ENCODE measurements at regions not wholly inside any gene's neighbourhood (a gene's known extent, or its start where the extent isn't known, plus 50 kb on each side); places are given as distances from the start of the nearest gene placed in this dataset.
"Not testable (repeated sequence)": the region's sequence is repeated elsewhere in the genome, so short reads cannot be mapped to it uniquely, and the experiment has no call there.

DNA sequence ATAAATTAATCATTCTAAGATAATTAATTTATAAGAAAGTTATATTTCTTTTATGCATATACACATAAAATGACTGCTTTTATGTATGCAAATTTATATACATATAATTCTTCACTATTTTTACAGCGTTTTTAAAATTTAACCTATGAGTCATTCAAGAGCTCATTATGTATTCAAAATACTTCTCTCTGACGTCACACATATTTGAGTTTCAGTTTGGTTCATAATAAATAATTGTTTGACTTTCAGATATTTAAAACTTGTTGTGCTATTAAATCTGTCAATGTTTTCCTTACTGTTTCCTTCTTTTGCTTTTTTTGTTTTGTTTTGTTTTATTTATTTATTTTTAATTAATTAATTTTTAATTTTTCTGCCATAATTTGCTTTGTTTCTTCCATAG is 467.5 kb upstream of the ADGRB3 start:
- Histone ChIP-seq H3K4me3 (ENCODE audit: low read length) (no peak overlapping the region), H3K36me3 (ENCODE audit: control insufficient read depth, insufficient read depth, low read length) (no peaks in the 10 kb centered on the region), H3K27ac (ENCODE audit: low read length) (no peak overlapping the region), H3K9me3 (ENCODE audit: control insufficient read depth, insufficient read depth, low read length) (no peaks in the 10 kb centered on the region), H3K27me3 (ENCODE audit: control insufficient read depth, insufficient read depth, low read length) (no peaks in the 10 kb centered on the region), H3K4me1 (ENCODE audit: control insufficient read depth, insufficient read depth, low read length) (no peaks in the 10 kb centered on the region)
- DNase-seq (ENCODE audit: low read depth, low spot score), result no peak
- no CpG with 5 or more reads among the region's 2 CpGs for WGBS (ENCODE audit: insufficient coverage, insufficient read length)

DNA sequence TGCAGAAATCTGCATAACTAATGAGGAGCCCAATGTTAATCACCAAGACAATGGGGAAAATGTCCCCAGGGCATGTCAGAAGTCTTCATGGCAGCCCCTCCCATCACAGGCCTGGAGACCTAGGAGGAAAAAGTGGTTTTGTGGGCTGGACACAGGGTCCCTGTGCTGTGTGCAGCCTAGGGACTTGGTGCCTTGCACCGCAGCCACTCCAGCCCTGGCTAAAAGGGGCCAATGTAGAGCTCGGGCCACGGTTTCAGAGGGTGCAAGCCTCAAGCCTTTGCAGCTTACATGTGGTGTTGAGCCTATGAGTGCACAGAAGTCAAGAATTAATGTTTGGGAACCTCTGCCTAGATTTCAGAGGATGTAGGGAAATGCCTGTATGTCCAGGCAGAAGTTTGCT is 474.3 kb upstream of the ADGRB3 start:
- H3K4me1 ChIP-seq (ENCODE audit: control insufficient read depth, insufficient read depth, low read length); H3K36me3 ChIP-seq (ENCODE audit: control insufficient read depth, insufficient read depth, low read length); H3K4me3 ChIP-seq (ENCODE audit: low read length); H3K9me3 ChIP-seq (ENCODE audit: control insufficient read depth, insufficient read depth, low read length); H3K27ac ChIP-seq (ENCODE audit: low read length); DNase-seq (ENCODE audit: low read depth, low spot score); H3K27me3 ChIP-seq (ENCODE audit: control insufficient read depth, insufficient read depth, low read length): not testable (repeated sequence)
- no CpG with 5 or more reads among the region's 3 CpGs for WGBS (ENCODE audit: insufficient coverage, insufficient read length)

DNA sequence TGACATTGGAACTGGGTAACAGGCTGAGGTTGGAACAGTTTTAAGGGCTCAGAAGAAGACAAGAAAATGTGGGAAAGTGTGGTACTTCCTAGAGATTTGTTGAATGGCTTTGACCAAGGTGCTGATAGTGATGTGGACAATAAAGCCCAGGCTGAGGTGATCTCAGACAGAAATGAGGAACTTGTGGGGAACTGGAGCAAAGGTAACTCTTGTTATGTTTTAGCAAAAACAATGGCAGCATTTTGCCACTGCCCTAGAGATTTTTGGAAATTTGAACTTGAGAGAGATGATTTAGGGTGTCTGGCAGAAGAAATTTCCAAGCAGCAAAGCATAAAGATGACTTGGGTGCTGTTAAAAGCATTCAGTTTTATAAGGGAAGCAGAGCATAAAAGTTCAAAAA is 474.7 kb upstream of the ADGRB3 start:
- no peak overlapping the region for H3K4me3 ChIP-seq (ENCODE audit: low read length)
- no peak overlapping the region for H3K27ac ChIP-seq (ENCODE audit: low read length)
- no peak for DNase-seq (ENCODE audit: low read depth, low spot score)
- no peaks in the 10 kb centered on the region for H3K9me3 ChIP-seq (ENCODE audit: control insufficient read depth, insufficient read depth, low read length)
- no peaks in the 10 kb centered on the region for H3K4me1 ChIP-seq (ENCODE audit: control insufficient read depth, insufficient read depth, low read length)
- no peaks in the 10 kb centered on the region for H3K36me3 ChIP-seq (ENCODE audit: control insufficient read depth, insufficient read depth, low read length)
- no peaks in the 10 kb centered on the region for H3K27me3 ChIP-seq (ENCODE audit: control insufficient read depth, insufficient read depth, low read length)

- H3K4me1 ChIP-seq (ENCODE audit: control insufficient read depth, insufficient read depth, low read length), result no peaks in the 10 kb centered on the region
- no peaks in the 10 kb centered on the region for H3K9me3 ChIP-seq (ENCODE audit: control insufficient read depth, insufficient read depth, low read length)
- no peak for DNase-seq (ENCODE audit: low read depth, low spot score)
- no peaks in the 10 kb centered on the region for H3K27me3 ChIP-seq (ENCODE audit: control insufficient read depth, insufficient read depth, low read length)
- no CpG with 5 or more reads among the region's 2 CpGs for WGBS (ENCODE audit: insufficient coverage, insufficient read length)
- H3K27ac ChIP-seq (ENCODE audit: low read length), result no peak overlapping the region
- no peaks in the 10 kb centered on the region for H3K36me3 ChIP-seq (ENCODE audit: control insufficient read depth, insufficient read depth, low read length)
- no peak overlapping the region for H3K4me3 ChIP-seq (ENCODE audit: low read length)
These were observed 475.6 kb upstream of the ADGRB3 start for GRCh38 chr6:68159433-68159832.

DNA sequence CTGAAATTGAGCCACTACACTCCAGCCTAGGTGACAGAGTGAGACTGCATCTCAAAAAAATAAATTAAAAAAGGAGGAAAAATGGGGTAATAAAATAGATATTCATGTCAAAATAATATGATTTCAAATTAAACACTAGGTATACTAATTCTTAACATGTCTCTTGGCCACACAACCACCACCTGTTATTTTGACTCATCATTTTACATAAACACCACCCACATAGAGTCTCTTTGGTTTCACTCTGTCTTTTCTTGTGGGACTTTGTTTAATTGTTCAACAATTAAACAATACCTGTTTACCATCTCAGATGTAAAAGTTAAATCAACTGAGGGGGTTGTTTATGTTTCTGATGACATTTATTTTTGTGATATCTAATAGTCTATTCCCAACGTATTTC is 476.8 kb upstream of the ADGRB3 start:
- H3K4me3 ChIP-seq (ENCODE audit: low read length), result no peak overlapping the region
- no peak overlapping the region for H3K27ac ChIP-seq (ENCODE audit: low read length)
- H3K36me3 ChIP-seq (ENCODE audit: control insufficient read depth, insufficient read depth, low read length), result no peaks in the 10 kb centered on the region
- WGBS (ENCODE audit: insufficient coverage, insufficient read length), result no CpG with 5 or more reads among the region's 1 CpG
- DNase-seq (ENCODE audit: low read depth, low spot score), result no peak
- H3K9me3 ChIP-seq (ENCODE audit: control insufficient read depth, insufficient read depth, low read length), result no peaks in the 10 kb centered on the region
- H3K27me3 ChIP-seq (ENCODE audit: control insufficient read depth, insufficient read depth, low read length), result no peaks in the 10 kb centered on the region
- no peaks in the 10 kb centered on the region for H3K4me1 ChIP-seq (ENCODE audit: control insufficient read depth, insufficient read depth, low read length)

DNA sequence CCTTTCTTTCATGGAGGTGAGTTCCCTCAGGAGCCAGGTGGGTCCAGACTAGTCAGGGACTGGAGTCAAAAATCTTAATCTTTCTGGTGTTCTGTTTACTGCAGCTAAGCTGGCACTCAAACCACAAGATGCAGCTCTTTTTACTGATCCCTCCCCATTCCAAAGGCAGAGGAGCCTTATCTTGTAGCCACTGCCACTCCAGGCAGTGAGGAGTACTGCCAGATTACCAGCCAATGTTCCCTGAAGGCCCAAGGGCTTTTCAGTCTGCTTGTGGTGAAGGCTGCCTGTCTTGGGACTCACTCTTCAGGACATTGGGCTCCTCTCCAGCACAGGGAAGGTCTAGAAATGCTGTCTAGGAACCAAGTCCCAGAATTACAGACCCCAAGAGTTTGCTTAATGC is 490.4 kb upstream of the ADGRB3 start:
- Histone ChIP-seq H3K9me3 (ENCODE audit: control insufficient read depth, insufficient read depth, low read length) (no peaks in the 10 kb centered on the region), H3K27ac (ENCODE audit: low read length) (no peak overlapping the region), H3K4me1 (ENCODE audit: control insufficient read depth, insufficient read depth, low read length) (no peaks in the 10 kb centered on the region), H3K4me3 (ENCODE audit: low read length) (no peak overlapping the region), H3K36me3 (ENCODE audit: control insufficient read depth, insufficient read depth, low read length) (no peaks in the 10 kb centered on the region), H3K27me3 (ENCODE audit: control insufficient read depth, insufficient read depth, low read length) (no peaks in the 10 kb centered on the region)
- DNase-seq (ENCODE audit: low read depth, low spot score), result no peak

- WGBS (ENCODE audit: insufficient coverage, insufficient read length), result no CpG with 5 or more reads among the region's 1 CpG
- no peak for DNase-seq (ENCODE audit: low read depth, low spot score)
- Histone ChIP-seq H3K4me1 (ENCODE audit: control insufficient read depth, insufficient read depth, low read length) (no peaks in the 10 kb centered on the region), H3K4me3 (ENCODE audit: low read length) (no peak overlapping the region), H3K27ac (ENCODE audit: low read length) (no peak overlapping the region), H3K36me3 (ENCODE audit: control insufficient read depth, insufficient read depth, low read length) (no peaks in the 10 kb centered on the region), H3K9me3 (ENCODE audit: control insufficient read depth, insufficient read depth, low read length) (no peaks in the 10 kb centered on the region), H3K27me3 (ENCODE audit: control insufficient read depth, insufficient read depth, low read length) (no peaks in the 10 kb centered on the region)
These were observed 493.9 kb upstream of the ADGRB3 start for GRCh38 chr6:68141190-68141589.

DNA sequence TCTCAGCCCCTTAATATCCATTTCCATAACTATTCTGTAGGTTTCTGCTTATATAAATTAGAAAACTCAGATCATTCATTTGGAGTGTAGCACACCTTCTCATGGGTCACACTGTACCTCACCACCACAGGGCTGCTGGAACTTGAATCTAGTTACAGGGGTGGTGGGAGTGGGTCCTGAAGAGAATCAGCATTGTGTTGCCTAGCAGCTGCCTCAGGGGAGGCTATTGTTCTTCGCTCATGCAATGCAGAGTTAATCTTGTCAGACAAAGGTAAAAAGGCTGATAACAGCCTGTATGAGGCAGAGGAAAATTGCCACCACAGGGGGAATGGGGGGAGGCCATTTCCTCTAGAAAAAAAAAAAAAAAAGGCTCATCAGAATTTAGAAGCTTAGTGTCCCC is 496.0 kb upstream of the ADGRB3 start:
- Histone ChIP-seq H3K4me3 (ENCODE audit: low read length) (no peak overlapping the region), H3K9me3 (ENCODE audit: control insufficient read depth, insufficient read depth, low read length) (no peaks in the 10 kb centered on the region), H3K4me1 (ENCODE audit: control insufficient read depth, insufficient read depth, low read length) (no peaks in the 10 kb centered on the region), H3K27ac (ENCODE audit: low read length) (no peak overlapping the region), H3K27me3 (ENCODE audit: control insufficient read depth, insufficient read depth, low read length) (no peaks in the 10 kb centered on the region), H3K36me3 (ENCODE audit: control insufficient read depth, insufficient read depth, low read length) (no peaks in the 10 kb centered on the region)
- DNase-seq (ENCODE audit: low read depth, low spot score), result peak; percentile 55
- no CpG with 5 or more reads among the region's 1 CpG for WGBS (ENCODE audit: insufficient coverage, insufficient read length)

GRCh38 chr6:68134796-68135195 is 500.3 kb upstream of the ADGRB3 start:
- Histone ChIP-seq H3K27ac (ENCODE audit: low read length) (no peak overlapping the region), H3K4me3 (ENCODE audit: low read length) (no peak overlapping the region), H3K27me3 (ENCODE audit: control insufficient read depth, insufficient read depth, low read length) (no peaks in the 10 kb centered on the region), H3K9me3 (ENCODE audit: control insufficient read depth, insufficient read depth, low read length) (no peaks in the 10 kb centered on the region), H3K4me1 (ENCODE audit: control insufficient read depth, insufficient read depth, low read length) (no peaks in the 10 kb centered on the region), H3K36me3 (ENCODE audit: control insufficient read depth, insufficient read depth, low read length) (no peaks in the 10 kb centered on the region)
- WGBS (ENCODE audit: insufficient coverage, insufficient read length), result no CpG with 5 or more reads among the region's 4 CpGs
- DNase-seq (ENCODE audit: low read depth, low spot score), result no peak

DNA sequence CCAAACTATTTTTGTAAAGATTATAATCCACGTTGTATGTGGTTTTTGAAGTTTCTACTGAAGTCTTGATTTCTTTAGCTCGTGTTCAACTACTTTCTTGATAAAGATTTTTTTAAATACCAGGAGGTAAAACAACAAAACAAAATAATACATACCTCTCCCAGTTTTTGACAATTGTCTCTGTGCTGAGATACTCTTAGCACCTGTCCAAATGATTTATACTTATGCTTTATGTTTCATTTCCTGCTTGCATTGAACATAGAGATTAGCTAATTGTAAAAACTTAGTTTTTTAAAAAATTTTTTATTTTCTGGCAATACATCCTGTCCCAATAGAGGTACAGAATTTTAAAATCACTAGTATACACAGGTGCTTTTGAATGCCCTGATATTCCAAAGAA is 506.9 kb upstream of the ADGRB3 start:
- Histone ChIP-seq H3K27ac (ENCODE audit: low read length) (no peak overlapping the region), H3K9me3 (ENCODE audit: control insufficient read depth, insufficient read depth, low read length) (no peaks in the 10 kb centered on the region), H3K27me3 (ENCODE audit: control insufficient read depth, insufficient read depth, low read length) (no peaks in the 10 kb centered on the region), H3K4me1 (ENCODE audit: control insufficient read depth, insufficient read depth, low read length) (no peaks in the 10 kb centered on the region), H3K36me3 (ENCODE audit: control insufficient read depth, insufficient read depth, low read length) (no peaks in the 10 kb centered on the region), H3K4me3 (ENCODE audit: low read length) (no peak overlapping the region)
- no CpG with 5 or more reads among the region's 2 CpGs for WGBS (ENCODE audit: insufficient coverage, insufficient read length)
- no peak for DNase-seq (ENCODE audit: low read depth, low spot score)

- no peak overlapping the region for H3K27ac ChIP-seq (ENCODE audit: low read length)
- no CpG with 5 or more reads among the region's 4 CpGs for WGBS (ENCODE audit: insufficient coverage, insufficient read length)
- H3K4me1 ChIP-seq (ENCODE audit: control insufficient read depth, insufficient read depth, low read length), result no peaks in the 10 kb centered on the region
- no peaks in the 10 kb centered on the region for H3K27me3 ChIP-seq (ENCODE audit: control insufficient read depth, insufficient read depth, low read length)
- no peak overlapping the region for H3K4me3 ChIP-seq (ENCODE audit: low read length)
- H3K9me3 ChIP-seq (ENCODE audit: control insufficient read depth, insufficient read depth, low read length), result peaks cover under 1% of the 10 kb centered on the region; the same call in 1 of the 2 replicates
- no peak for DNase-seq (ENCODE audit: low read depth, low spot score)
- H3K36me3 ChIP-seq (ENCODE audit: control insufficient read depth, insufficient read depth, low read length), result no peaks in the 10 kb centered on the region
These were observed 508.0 kb upstream of the ADGRB3 start for GRCh38 chr6:68127074-68127473.

Data from iPS DF 6.9 (cell line).